Ascending aorta (tissue), 2 donors: ENCODE measurements at regions not wholly inside any gene's neighbourhood (a gene's known extent, or its start where the extent isn't known, plus 50 kb on each side); places are given as distances from the start of the nearest gene placed in this dataset.
A peak's percentile ranks its signal among the peaks of the same experiment; 100 is the strongest.

ENCODE experiments used
- DNase-seq, 2 donors: peaks; one replicate each; pipeline ENCODE4 v3.0.0-alpha.2; 2019; ENCODE audit warnings: low spot score in 2 of 2
- H3K27ac ChIP-seq, 2 donors: fragments of 200-600 bp; sonication (generic); one replicate each; pipeline ENCODE4 v1.5.1; 2016 to 2017; ENCODE audit warnings: mild to moderate bottlenecking in 1 of 2
- H3K27me3 ChIP-seq: fragments of 200-600 bp; sonication (generic); one replicate; pipeline ENCODE4 v1.5.1; 2017
- H3K36me3 ChIP-seq, 2 donors: fragments of 200-600 bp; sonication (generic); one replicate each; pipeline ENCODE4 v1.5.1; 2016
- H3K4me1 ChIP-seq, 2 donors: fragments of 200-600 bp; sonication (generic); one replicate each; pipeline ENCODE4 v1.5.1; 2016 to 2017; ENCODE audit warnings: mild to moderate bottlenecking in 1 of 2
- H3K4me3 ChIP-seq, 2 donors: fragments of 200-600 bp; sonication (generic); one replicate each; pipeline ENCODE4 v1.5.1; 2016 to 2017; ENCODE audit warnings: mild to moderate bottlenecking in 1 of 2
- H3K9me3 ChIP-seq, 2 donors: fragments of 200-600 bp; sonication (generic); one replicate each; pipeline ENCODE4 v1.5.1; 2016
- intact Hi-C: fragments of 100-400 bp; cut with DNase I; formaldehyde crosslinking; loops from one replicate; pipeline ENCODE4 v1.15.1; 2023
- TF ChIP-seq, protein P1 (sequence below), 3 experiments: fragments of 200-600 bp in 2 of 3; fragments of 450-650 bp in 1 of 3; sonication (generic) in 2 of 3; IDR thresholded peaks; one replicate each; pipeline ENCODE4 v1.5.1; 2016 to 2019; ENCODE audit warnings: antibody characterized with exemption in 3 of 3, mild to moderate bottlenecking in 1 of 3, moderate library complexity in 1 of 3

DNA sequence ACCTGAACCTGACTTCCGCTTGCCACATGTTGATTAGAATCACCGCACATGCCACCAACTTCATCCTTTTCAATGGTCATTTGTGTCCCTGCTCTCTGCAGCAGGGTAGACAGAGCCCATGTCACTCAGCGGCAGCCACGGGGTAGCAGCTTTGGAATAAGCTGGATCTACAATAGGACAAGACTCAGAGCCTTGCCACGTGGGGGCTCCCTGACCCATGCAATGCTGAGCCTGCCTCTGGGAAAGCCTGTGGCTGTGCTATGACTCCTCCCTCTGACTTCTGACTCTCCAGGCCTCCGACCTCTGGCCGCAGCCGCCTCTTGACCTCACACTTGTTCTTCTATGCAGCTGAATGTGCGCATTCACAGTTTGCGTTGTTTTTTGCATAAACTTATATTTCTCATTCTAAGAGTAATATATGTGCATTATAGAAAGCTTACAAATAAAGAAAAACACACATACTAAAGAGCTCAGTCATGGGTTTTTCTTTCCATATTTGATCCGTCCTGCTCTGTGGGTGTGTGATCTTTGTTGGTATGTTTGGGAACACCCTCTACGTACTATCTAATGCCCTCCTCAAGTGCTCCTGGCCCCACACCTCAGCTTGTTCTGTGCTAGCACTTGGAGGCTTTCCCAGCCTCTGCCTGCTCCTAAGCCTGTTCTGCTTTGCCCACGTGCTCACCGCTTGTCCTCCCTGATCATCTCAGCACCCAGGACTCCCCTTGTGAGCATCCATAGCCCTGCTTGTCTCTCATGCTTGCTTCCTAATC lies 198.0 kb upstream of the MKI67 start:
- TF ChIP-seq, protein P1, sequence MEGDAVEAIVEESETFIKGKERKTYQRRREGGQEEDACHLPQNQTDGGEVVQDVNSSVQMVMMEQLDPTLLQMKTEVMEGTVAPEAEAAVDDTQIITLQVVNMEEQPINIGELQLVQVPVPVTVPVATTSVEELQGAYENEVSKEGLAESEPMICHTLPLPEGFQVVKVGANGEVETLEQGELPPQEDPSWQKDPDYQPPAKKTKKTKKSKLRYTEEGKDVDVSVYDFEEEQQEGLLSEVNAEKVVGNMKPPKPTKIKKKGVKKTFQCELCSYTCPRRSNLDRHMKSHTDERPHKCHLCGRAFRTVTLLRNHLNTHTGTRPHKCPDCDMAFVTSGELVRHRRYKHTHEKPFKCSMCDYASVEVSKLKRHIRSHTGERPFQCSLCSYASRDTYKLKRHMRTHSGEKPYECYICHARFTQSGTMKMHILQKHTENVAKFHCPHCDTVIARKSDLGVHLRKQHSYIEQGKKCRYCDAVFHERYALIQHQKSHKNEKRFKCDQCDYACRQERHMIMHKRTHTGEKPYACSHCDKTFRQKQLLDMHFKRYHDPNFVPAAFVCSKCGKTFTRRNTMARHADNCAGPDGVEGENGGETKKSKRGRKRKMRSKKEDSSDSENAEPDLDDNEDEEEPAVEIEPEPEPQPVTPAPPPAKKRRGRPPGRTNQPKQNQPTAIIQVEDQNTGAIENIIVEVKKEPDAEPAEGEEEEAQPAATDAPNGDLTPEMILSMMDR (IDR thresholded peaks at IDR 0.05) = peak in 1 of 3 experiments; percentile 14
- H3K27ac ChIP-seq = no peak overlapping the region
- H3K36me3 ChIP-seq = no peaks in the 10 kb centered on the region
- no peaks in the 10 kb centered on the region for H3K4me1 ChIP-seq
- DNase-seq = no peak
- H3K4me3 ChIP-seq = no peak overlapping the region
- intact Hi-C loops = no loop called here
- H3K9me3 ChIP-seq = no peaks in the 10 kb centered on the region
- no peaks in the 10 kb centered on the region for H3K27me3 ChIP-seq

DNA sequence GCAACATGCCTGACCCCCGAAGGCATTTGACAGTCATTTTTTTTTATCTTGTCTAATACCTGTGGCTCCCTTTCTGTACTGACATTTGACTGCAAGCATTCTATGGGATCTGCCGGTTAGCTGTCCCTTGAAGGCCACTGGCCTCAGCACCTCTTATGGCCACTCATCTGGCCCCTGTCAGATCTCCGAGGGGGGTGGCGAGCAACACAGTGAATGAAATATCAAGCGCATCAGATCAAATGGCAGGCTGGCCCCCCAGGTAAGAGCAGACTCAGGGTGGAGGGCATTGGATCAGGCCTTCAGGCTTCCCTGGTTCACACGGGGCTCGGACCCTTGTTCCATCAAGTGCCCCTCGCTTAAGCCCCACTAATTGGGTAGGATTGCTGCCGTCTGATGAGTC lies 199.6 kb upstream of the MKI67 start:
- no peaks in the 10 kb centered on the region for H3K4me1 ChIP-seq
- intact Hi-C loops = no loop called here
- TF ChIP-seq, protein P1 (IDR thresholded peaks at IDR 0.05) = no peak
- H3K9me3 ChIP-seq = no peaks in the 10 kb centered on the region
- H3K27me3 ChIP-seq = no peaks in the 10 kb centered on the region
- H3K27ac ChIP-seq = no peak overlapping the region
- no peaks in the 10 kb centered on the region for H3K36me3 ChIP-seq
- no peak overlapping the region for H3K4me3 ChIP-seq
- no peak for DNase-seq

DNA sequence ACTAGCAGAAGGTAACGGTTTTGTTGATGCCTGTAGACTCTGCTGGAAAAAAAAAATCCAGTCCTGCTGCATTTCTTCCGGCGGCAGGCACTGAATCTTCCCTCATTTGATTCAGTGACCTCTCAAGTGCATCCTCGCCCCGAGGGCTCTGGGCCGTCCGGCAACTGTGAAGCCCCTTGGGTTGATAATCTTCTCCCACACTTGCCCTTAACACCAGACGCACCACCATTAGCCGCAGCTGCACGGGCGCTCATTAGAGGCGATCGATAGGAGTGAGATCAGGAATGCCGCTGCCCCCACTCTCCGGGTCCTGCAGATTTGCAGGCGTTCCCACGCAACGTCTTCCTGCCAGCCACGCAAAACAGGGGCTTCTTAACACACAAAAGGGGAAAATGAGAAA lies 200.0 kb upstream of the MKI67 start:
- no peaks in the 10 kb centered on the region for H3K4me1 ChIP-seq
- no peak overlapping the region for H3K4me3 ChIP-seq
- H3K27me3 ChIP-seq = no peaks in the 10 kb centered on the region
- no peak for DNase-seq
- no peak overlapping the region for H3K27ac ChIP-seq
- TF ChIP-seq, protein P1 (IDR thresholded peaks at IDR 0.05) = no peak
- intact Hi-C loops = no loop called here
- H3K9me3 ChIP-seq = no peaks in the 10 kb centered on the region
- H3K36me3 ChIP-seq = no peaks in the 10 kb centered on the region

DNA sequence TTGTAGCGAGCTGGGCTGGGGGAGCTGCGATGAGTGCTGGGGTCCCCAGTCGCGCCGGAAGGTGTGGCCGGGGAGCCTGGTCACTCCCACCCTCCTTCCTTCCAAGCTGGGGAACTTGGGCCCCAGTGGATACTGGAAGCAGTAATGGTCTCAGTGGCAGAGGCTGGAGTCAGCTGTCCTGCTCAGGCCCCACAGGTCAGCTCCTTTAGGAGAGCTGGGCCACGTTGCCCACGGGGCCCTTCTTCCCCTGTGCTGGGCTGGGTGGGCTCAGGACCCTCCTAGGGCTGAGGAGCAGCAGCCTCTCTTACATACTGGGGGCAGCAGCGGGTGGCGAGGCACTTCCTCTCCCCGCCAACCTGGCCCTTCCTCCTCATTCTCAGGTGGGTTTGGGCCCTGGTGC lies 200.6 kb upstream of the MKI67 start:
- no peaks in the 10 kb centered on the region for H3K9me3 ChIP-seq
- DNase-seq = no peak
- no peaks in the 10 kb centered on the region for H3K36me3 ChIP-seq
- no peak overlapping the region for H3K27ac ChIP-seq
- no peaks in the 10 kb centered on the region for H3K27me3 ChIP-seq
- H3K4me1 ChIP-seq = no peaks in the 10 kb centered on the region
- intact Hi-C loops = no loop called here
- H3K4me3 ChIP-seq = no peak overlapping the region
- TF ChIP-seq, protein P1 (IDR thresholded peaks at IDR 0.05) = no peak

DNA sequence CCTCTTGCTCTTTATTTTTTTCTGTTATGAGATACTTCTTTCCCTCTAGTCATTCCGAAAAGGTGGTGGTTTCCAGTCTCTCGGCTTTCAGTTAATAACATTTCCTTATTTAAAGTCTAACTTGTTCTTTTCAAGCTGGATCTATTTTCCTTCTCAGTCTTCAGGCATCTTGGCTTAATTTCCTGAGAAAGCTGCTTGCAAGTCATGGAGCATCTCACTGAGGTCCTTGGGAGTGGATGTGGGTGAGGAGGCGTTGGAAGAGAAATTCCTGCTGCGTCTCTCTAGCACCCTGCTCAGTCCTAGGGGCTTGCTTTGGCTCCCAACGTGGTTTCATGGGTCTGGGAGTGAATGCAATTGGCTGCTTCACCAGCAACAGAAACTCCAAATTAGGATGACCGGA lies 210.2 kb upstream of the MKI67 start:
- TF ChIP-seq, protein P1 (IDR thresholded peaks at IDR 0.05) = no peak
- H3K36me3 ChIP-seq = no peaks in the 10 kb centered on the region
- H3K4me3 ChIP-seq = no peak overlapping the region
- H3K4me1 ChIP-seq = no peaks in the 10 kb centered on the region
- H3K27me3 ChIP-seq = no peaks in the 10 kb centered on the region
- intact Hi-C loops = no loop called here
- H3K9me3 ChIP-seq = no peaks in the 10 kb centered on the region
- no peak for DNase-seq
- H3K27ac ChIP-seq = no peak overlapping the region
